ENCODE measurements at regions not wholly inside any gene's neighbourhood (a gene's known extent, or its start where the extent isn't known, plus 50 kb on each side); places are given as distances from the start of the nearest gene placed in this dataset.

- TF ChIP-seq CTCF (IDR thresholded peaks at IDR 0.05) (no peak), POLR2A (IDR thresholded peaks at IDR 0.05) (no peak)
Observed at GRCh38 chr20:11195899-11196558, 522.2 kb upstream of the JAG1 start.

Data from lower leg skin (tissue), 3 donors.